ENCODE measurements at regions not wholly inside any gene's neighbourhood (a gene's known extent, or its start where the extent isn't known, plus 50 kb on each side); places are given as distances from the start of the nearest gene placed in this dataset.

DNA sequence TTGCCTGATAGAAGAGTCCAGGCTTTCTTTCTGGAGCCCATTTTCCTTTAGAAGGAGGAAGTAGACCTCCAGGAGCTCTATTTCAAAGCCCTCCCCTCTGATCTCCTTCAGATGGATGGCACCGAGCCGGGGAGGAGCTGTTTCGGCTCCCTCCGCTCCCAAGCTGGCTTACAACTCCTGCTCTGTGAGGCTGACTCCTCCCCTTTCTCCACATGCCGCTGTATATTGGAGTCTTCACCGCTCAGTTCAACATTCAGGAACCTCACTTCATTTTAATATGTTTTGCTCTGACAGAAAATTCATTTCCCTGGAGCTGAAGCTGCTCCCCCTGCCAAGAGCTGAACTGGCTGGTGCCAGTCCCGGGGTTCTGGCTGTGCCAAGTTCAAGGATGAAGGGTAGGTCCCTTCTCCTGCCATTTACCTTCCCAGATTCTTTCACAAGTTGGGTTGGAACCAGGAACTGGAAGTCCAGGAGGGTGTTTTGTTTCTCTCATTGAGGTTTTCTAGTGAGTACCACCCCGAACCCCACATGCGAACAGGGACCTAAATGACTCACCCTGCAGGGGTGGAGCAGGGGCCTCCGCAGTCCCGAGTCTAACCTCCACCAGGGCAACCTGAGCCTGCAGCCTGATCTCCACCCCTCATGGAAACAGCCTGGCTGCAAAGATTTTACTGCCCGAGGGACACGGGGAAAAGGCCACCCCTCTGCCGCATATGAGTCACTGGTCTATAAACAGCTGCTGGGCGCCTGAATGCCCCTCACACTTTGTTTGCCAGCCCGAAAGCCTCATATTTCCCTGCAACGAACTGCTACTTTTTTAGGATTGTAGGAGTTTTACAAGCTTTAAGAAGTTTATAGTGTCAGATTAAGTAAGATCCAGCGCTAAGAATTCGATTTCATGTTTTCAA lies 68.6 kb upstream of the FOXA2 start:
- H3K36me3 Mint-ChIP-seq = no peaks in the 10 kb centered on the region
- no peaks in the 10 kb centered on the region for H3K27me3 ChIP-seq (ENCODE audit: insufficient read depth, low read length)

DNA sequence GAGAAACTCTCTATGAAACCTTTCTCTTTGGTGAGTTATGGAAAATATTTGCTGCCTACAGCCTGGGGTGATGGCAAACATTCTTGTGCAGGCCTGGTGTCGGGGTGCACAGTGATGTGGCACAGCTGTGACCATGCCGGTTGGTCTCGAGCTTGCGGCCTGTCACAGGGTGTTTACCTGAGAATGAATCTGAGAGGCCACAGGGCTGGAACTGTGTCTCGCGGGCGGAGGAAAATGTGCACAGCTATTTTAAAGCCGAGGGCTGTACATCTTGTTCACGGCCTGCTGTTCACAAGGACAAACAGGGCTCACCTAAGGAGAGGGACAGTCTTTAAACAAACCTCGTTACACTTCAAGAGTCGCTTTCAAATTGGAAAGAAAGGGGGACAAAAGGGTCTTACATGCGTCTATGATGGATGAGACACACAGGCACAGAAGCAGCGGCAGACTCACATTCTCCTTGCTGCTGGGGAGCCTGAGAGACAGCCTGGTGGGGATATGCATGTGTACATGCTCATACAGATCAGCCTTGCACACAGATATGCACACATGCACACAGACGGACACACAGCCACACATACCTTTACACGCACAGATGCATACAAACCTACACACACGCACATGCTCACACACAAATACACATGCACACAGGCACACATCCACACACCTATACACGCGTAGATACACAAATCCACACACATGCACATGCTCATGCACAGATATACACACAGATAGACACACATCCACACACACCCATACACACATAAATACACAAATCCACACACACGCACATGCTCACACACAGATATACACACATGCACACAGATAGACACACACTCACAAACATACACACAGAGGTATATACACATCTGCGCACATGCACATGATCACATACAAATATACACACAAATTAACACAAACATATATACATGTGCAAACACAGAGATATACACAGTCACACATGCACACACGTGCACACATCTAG lies 69.6 kb upstream of the FOXA2 start:
- no peaks in the 10 kb centered on the region for H3K36me3 ChIP-seq (ENCODE audit: insufficient read depth, low read length)
- no peaks in the 10 kb centered on the region for H3K9me3 ChIP-seq (ENCODE audit: control insufficient read depth in 1 of 2, low read length in 2 of 2)
- H3K4me1 ChIP-seq (ENCODE audit: insufficient read depth, low read length) = no peaks in the 10 kb centered on the region
- peaks cover 0 to 9% (median 0%) of the 10 kb centered on the region in 8 donors for H3K9me3 Mint-ChIP-seq
- H3K27ac ChIP-seq (ENCODE audit: low read depth, low read length) = no peak overlapping the region
- DNase-seq = no peak
- ChIA-PET POLR2A (ENCODE audit: partially characterized antibody) (no interaction called here), CTCF (ENCODE audit: partially characterized antibody) (no interaction called here)
- no peaks in the 10 kb centered on the region for H3K27me3 Mint-ChIP-seq
- no peak overlapping the region for H3K27ac Mint-ChIP-seq
- H3K4me1 Mint-ChIP-seq = no peaks in the 10 kb centered on the region
- H3K36me3 Mint-ChIP-seq = no peaks in the 10 kb centered on the region
- no peak overlapping the region for H3K4me3 ChIP-seq (ENCODE audit: low read length in 2 of 2)
- H3K27me3 ChIP-seq (ENCODE audit: insufficient read depth, low read length) = no peaks in the 10 kb centered on the region
- intact Hi-C loops (cut with micrococcal nuclease) = no loop called here
- H3K4me3 Mint-ChIP-seq = no peak overlapping the region

More for the DNA sequence above, 68.6 kb upstream of the FOXA2 start:
- ChIA-PET CTCF (ENCODE audit: partially characterized antibody) (no interaction called here), POLR2A (ENCODE audit: partially characterized antibody) (no interaction called here)
- Histone ChIP-seq H3K27ac (ENCODE audit: low read depth, low read length) (no peak overlapping the region), H3K9me3 (ENCODE audit: control insufficient read depth in 1 of 2, low read length in 2 of 2) (no peaks in the 10 kb centered on the region), H3K36me3 (ENCODE audit: insufficient read depth, low read length) (no peaks in the 10 kb centered on the region), H3K4me1 (ENCODE audit: insufficient read depth, low read length) (no peaks in the 10 kb centered on the region), H3K4me3 (ENCODE audit: low read length in 2 of 2) (no peak overlapping the region)
- no peak overlapping the region for H3K27ac Mint-ChIP-seq
- H3K4me3 Mint-ChIP-seq = no peak overlapping the region
- no peak for DNase-seq
- no peaks in the 10 kb centered on the region for H3K27me3 Mint-ChIP-seq
- peaks cover 0 to 9% (median under 1%) of the 10 kb centered on the region in 8 donors for H3K9me3 Mint-ChIP-seq
- no peaks in the 10 kb centered on the region for H3K4me1 Mint-ChIP-seq
- intact Hi-C loops (cut with micrococcal nuclease) = no loop called here

GRCh38 chr20:22663528-22664025 lies 79.2 kb upstream of the FOXA2 start:
- ChIA-PET CTCF (ENCODE audit: partially characterized antibody) (no interaction called here), POLR2A (ENCODE audit: partially characterized antibody) (no interaction called here)
- H3K4me3 Mint-ChIP-seq = no peak overlapping the region
- H3K4me1 Mint-ChIP-seq = no peaks in the 10 kb centered on the region
- H3K27me3 Mint-ChIP-seq = no peaks in the 10 kb centered on the region
- no peaks in the 10 kb centered on the region for H3K36me3 ChIP-seq (ENCODE audit: insufficient read depth, low read length)
- no peaks in the 10 kb centered on the region for H3K27me3 ChIP-seq (ENCODE audit: insufficient read depth, low read length)
- H3K4me3 ChIP-seq (ENCODE audit: low read length in 2 of 2) = no peak overlapping the region
- no peaks in the 10 kb centered on the region for H3K9me3 ChIP-seq (ENCODE audit: control insufficient read depth in 1 of 2, low read length in 2 of 2)
- intact Hi-C loops (cut with micrococcal nuclease) = no loop called here
- H3K27ac ChIP-seq (ENCODE audit: low read depth, low read length) = no peak overlapping the region
- no peaks in the 10 kb centered on the region for H3K4me1 ChIP-seq (ENCODE audit: insufficient read depth, low read length)
- no peak overlapping the region for H3K27ac Mint-ChIP-seq
- no peak for DNase-seq
- H3K9me3 Mint-ChIP-seq = peaks cover 0 to 13% (median 7%) of the 10 kb centered on the region in 8 donors
- H3K36me3 Mint-ChIP-seq = no peaks in the 10 kb centered on the region

- H3K4me3 ChIP-seq (ENCODE audit: low read length in 2 of 2) = no peak overlapping the region
Observed at GRCh38 chr20:22667198-22667597, 82.8 kb upstream of the FOXA2 start.

DNA sequence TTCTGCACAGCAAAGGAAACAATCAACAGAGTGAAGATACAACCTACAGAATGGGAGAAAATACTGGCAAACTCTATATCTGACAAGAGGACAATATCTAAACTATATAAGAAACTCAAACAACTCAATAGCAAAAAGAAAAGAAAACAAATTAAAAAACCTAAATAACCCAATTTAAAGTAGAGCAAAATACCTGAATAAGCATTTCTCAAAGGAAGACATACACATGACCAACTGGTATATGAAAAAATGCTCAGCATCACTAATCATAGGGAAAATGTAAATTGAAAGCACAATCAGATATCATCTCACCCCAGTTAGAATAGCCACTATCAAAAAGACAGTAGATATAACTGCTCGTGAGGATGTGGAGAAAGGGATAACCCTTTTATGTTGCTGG lies 87.8 kb upstream of the FOXA2 start:
- no peaks in the 10 kb centered on the region for H3K36me3 ChIP-seq (ENCODE audit: insufficient read depth, low read length)
- Mint-ChIP-seq H3K9me3 (peaks cover 0 to 31% (median 16%) of the 10 kb centered on the region in 8 donors), H3K4me1 (no peaks in the 10 kb centered on the region), H3K4me3 (no peak overlapping the region), H3K27me3 (no peaks in the 10 kb centered on the region), H3K36me3 (no peaks in the 10 kb centered on the region), H3K27ac (no peak overlapping the region)
- ChIA-PET CTCF (ENCODE audit: partially characterized antibody) (no interaction called here), POLR2A (ENCODE audit: partially characterized antibody) (no interaction called here)
- intact Hi-C loops (cut with micrococcal nuclease) = no loop called here
- no peak overlapping the region for H3K4me3 ChIP-seq (ENCODE audit: low read length in 2 of 2)
- H3K9me3 ChIP-seq (ENCODE audit: control insufficient read depth in 1 of 2, low read length in 2 of 2) = no peaks in the 10 kb centered on the region
- H3K4me1 ChIP-seq (ENCODE audit: insufficient read depth, low read length) = no peaks in the 10 kb centered on the region
- no peak overlapping the region for H3K27ac ChIP-seq (ENCODE audit: low read depth, low read length)
- no peaks in the 10 kb centered on the region for H3K27me3 ChIP-seq (ENCODE audit: insufficient read depth, low read length)
- DNase-seq = no peak

More at GRCh38 chr20:22667198-22667597, 82.8 kb upstream of the FOXA2 start:
- no peak overlapping the region for H3K4me3 Mint-ChIP-seq
- no peaks in the 10 kb centered on the region for H3K9me3 ChIP-seq (ENCODE audit: control insufficient read depth in 1 of 2, low read length in 2 of 2)
- no peak overlapping the region for H3K27ac Mint-ChIP-seq
- no peaks in the 10 kb centered on the region for H3K4me1 ChIP-seq (ENCODE audit: insufficient read depth, low read length)
- no peaks in the 10 kb centered on the region for H3K27me3 ChIP-seq (ENCODE audit: insufficient read depth, low read length)
- intact Hi-C loops (cut with micrococcal nuclease) = no loop called here
- no peaks in the 10 kb centered on the region for H3K27me3 Mint-ChIP-seq
- no peaks in the 10 kb centered on the region for H3K36me3 Mint-ChIP-seq
- H3K9me3 Mint-ChIP-seq = peaks cover 2 to 31% (median 18%) of the 10 kb centered on the region in 8 donors
- DNase-seq = no peak
- H3K27ac ChIP-seq (ENCODE audit: low read depth, low read length) = no peak overlapping the region
- CTCF ChIA-PET (ENCODE audit: partially characterized antibody) = no interaction called here
- H3K4me1 Mint-ChIP-seq = no peaks in the 10 kb centered on the region
- no peaks in the 10 kb centered on the region for H3K36me3 ChIP-seq (ENCODE audit: insufficient read depth, low read length)
- POLR2A ChIA-PET (ENCODE audit: partially characterized antibody) = no interaction called here

DNA sequence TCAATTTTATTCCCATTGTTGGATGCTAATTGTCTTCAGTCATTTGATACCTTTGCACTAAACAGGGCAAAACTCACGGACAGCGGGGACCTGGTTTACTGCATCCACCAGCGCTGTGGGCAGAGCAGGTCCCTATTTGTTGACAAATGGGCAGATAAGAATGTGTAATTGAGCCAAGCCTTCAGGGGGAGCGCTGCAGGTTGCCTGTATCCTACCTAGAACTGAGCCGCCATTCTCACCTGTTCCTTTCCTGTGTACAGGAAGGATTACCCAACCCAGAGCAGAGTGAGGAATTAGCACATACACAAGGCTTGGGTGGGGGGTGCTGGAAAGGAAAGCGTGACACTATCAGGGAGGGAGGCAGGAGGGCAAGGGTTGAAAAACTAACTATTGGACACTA lies 89.1 kb upstream of the FOXA2 start:
- H3K36me3 Mint-ChIP-seq = no peaks in the 10 kb centered on the region
- H3K4me3 Mint-ChIP-seq = no peak overlapping the region
- Histone ChIP-seq H3K36me3 (ENCODE audit: insufficient read depth, low read length) (no peaks in the 10 kb centered on the region), H3K27ac (ENCODE audit: low read depth, low read length) (no peak overlapping the region), H3K4me1 (ENCODE audit: insufficient read depth, low read length) (no peaks in the 10 kb centered on the region), H3K4me3 (ENCODE audit: low read length in 2 of 2) (no peak overlapping the region), H3K27me3 (ENCODE audit: insufficient read depth, low read length) (no peaks in the 10 kb centered on the region), H3K9me3 (ENCODE audit: control insufficient read depth in 1 of 2, low read length in 2 of 2) (no peaks in the 10 kb centered on the region)
- H3K27me3 Mint-ChIP-seq = no peaks in the 10 kb centered on the region
- H3K4me1 Mint-ChIP-seq = no peaks in the 10 kb centered on the region
- intact Hi-C loops (cut with micrococcal nuclease) = no loop called here
- ChIA-PET POLR2A (ENCODE audit: partially characterized antibody) (no interaction called here), CTCF (ENCODE audit: partially characterized antibody) (no interaction called here)
- no peak overlapping the region for H3K27ac Mint-ChIP-seq
- DNase-seq = no peak
- peaks cover 0 to 21% (median 12%) of the 10 kb centered on the region in 8 donors for H3K9me3 Mint-ChIP-seq

DNA sequence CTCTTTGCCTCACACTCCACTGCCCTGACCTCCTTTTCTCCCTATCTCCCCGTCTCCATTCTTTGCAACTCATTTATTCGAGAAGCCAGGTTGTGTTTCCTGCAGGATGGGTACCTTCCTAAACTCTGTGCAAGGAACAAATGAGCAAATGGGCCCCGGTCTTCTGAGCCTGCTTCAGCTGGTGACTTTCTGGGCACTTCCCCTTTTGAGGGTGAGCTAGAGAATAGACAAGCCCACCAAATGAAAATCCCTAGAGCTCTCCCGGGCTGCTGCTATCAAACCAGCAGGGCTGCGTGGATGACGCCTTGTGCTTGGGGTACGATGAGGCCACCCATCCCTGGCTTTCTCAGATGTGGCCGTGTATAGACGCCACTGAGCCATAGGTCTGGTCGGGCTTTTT lies 91.0 kb upstream of the FOXA2 start:
- Mint-ChIP-seq H3K4me1 (no peaks in the 10 kb centered on the region), H3K27me3 (no peaks in the 10 kb centered on the region), H3K36me3 (no peaks in the 10 kb centered on the region), H3K4me3 (no peak overlapping the region), H3K9me3 (peaks cover 0 to 11% (median 5%) of the 10 kb centered on the region in 8 donors), H3K27ac (peak overlapping the region in 1 of 7 donors; percentile 31)
- no peak for DNase-seq
- CTCF ChIA-PET (ENCODE audit: partially characterized antibody) = no interaction called here
- no peaks in the 10 kb centered on the region for H3K9me3 ChIP-seq (ENCODE audit: control insufficient read depth in 1 of 2, low read length in 2 of 2)
- POLR2A ChIA-PET (ENCODE audit: partially characterized antibody) = no interaction called here
- H3K4me1 ChIP-seq (ENCODE audit: insufficient read depth, low read length) = no peaks in the 10 kb centered on the region
- H3K36me3 ChIP-seq (ENCODE audit: insufficient read depth, low read length) = no peaks in the 10 kb centered on the region
- H3K4me3 ChIP-seq (ENCODE audit: low read length in 2 of 2) = no peak overlapping the region
- intact Hi-C loops (cut with micrococcal nuclease) = no loop called here
- H3K27me3 ChIP-seq (ENCODE audit: insufficient read depth, low read length) = no peaks in the 10 kb centered on the region
- H3K27ac ChIP-seq (ENCODE audit: low read depth, low read length) = no peak overlapping the region
